SK-N-SH (cell line): ENCODE measurements at regions not wholly inside any gene's neighbourhood (a gene's known extent, or its start where the extent isn't known, plus 50 kb on each side); places are given as distances from the start of the nearest gene placed in this dataset.

Source experiments
- CTCF ChIA-PET: fragments of 300-600, 350-600 bp; formaldehyde crosslinking; extraction: SDS; loops from one replicate; lab custom pipeline; 2021; lab: Yijun Ruan, JAX
- POLR2A ChIA-PET: fragments of 350-600 bp; sonication (Branson Sonifier 250); formaldehyde crosslinking; extraction: SDS; loops from one replicate; lab custom pipeline; 2020; ENCODE audit warnings: antibody characterized with exemption, inconsistent platforms; lab: Yijun Ruan, JAX
- DNase-seq: peaks from one replicate; pipeline ENCODE4 v3.0.0; 2012
- H2AFZ ChIP-seq: fragments of 200-600 bp; sonication (generic); 2 replicates; pipeline ENCODE4 v1.8.1; 2016; ENCODE audit warnings: antibody characterized with exemption, mild to moderate bottlenecking, low read depth
- H3F3A ChIP-seq: fragments of 200-600 bp; sonication (generic); replicated peaks from 2 replicates; pipeline ENCODE3; 2016; ENCODE audit warnings: antibody characterized with exemption, mild to moderate bottlenecking; ENCODE audit not compliant: insufficient read depth
- H3K27ac ChIP-seq, 2 experiments: fragments of 200-500 bp in 1 of 2; fragments of 200-600 bp in 1 of 2; sonication (Bioruptor generic) in 1 of 2; sonication (generic), shearing (Covaris generic) in 1 of 2; 2 replicates each; pipeline versions ENCODE4 v1.5.1 to v1.6.1; 2014 to 2016; ENCODE audit warnings: low read depth in 2 of 2, inconsistent platforms in 1 of 2, low read length in 1 of 2, mild to moderate bottlenecking in 1 of 2, mixed read lengths in 1 of 2
- H3K27me3 ChIP-seq: fragments of 200-600 bp; sonication (generic), shearing (Covaris generic); 2 replicates; pipeline ENCODE4 v1.6.1; 2016; ENCODE audit warnings: mixed run types; ENCODE audit not compliant: insufficient read depth
- H3K36me3 ChIP-seq, 2 experiments: fragments of 200-500 bp in 1 of 2; fragments of 200-600 bp in 1 of 2; sonication (Bioruptor generic) in 1 of 2; sonication (generic) in 1 of 2; replicated peaks in 1 of 2; 2 replicates each; pipeline versions ENCODE3 to v1.5.1; 2014 to 2016; ENCODE audit warnings: low read length in 1 of 2, mild to moderate bottlenecking in 1 of 2; ENCODE audit not compliant: insufficient read depth in 2 of 2, control insufficient read depth in 1 of 2
- H3K4me1 ChIP-seq, 2 experiments: fragments of 200-500 bp in 1 of 2; fragments of 200-600 bp in 1 of 2; sonication (Bioruptor generic) in 1 of 2; sonication (generic), shearing (Covaris generic) in 1 of 2; 2 replicates each; pipeline versions ENCODE4 v1.5.1 to v1.6.1; 2014 to 2016; ENCODE audit warnings: low read depth in 1 of 2, low read length in 1 of 2, mixed run types in 1 of 2; ENCODE audit not compliant: insufficient read depth in 2 of 2, control insufficient read depth in 1 of 2
- H3K4me2 ChIP-seq: fragments of 200-600 bp; sonication (generic), shearing (Covaris generic); 2 replicates; pipeline ENCODE4 v1.6.1; 2017; ENCODE audit warnings: mixed run types
- H3K4me3 ChIP-seq, 2 experiments: fragments of 200-500 bp in 1 of 2; fragments of 200-600 bp in 1 of 2; sonication (Bioruptor generic) in 1 of 2; sonication (generic), shearing (Covaris generic) in 1 of 2; 2 replicates each; pipeline versions ENCODE4 v1.5.1 to v1.8.1; 2014 to 2016; ENCODE audit warnings: low read depth in 2 of 2, inconsistent platforms in 1 of 2, low read length in 1 of 2, mild to moderate bottlenecking in 1 of 2, mixed read lengths in 1 of 2, moderate library complexity in 1 of 2
- H3K79me2 ChIP-seq: fragments of 200-600 bp; sonication (generic); 2 replicates; pipeline ENCODE4 v1.8.1; 2017; ENCODE audit warnings: mild to moderate bottlenecking; ENCODE audit not compliant: insufficient read depth
- H3K9ac ChIP-seq: fragments of 200-600 bp; sonication (generic); 2 replicates; pipeline ENCODE4 v1.6.1; 2017; ENCODE audit warnings: mixed run types
- H3K9me2 ChIP-seq: fragments of 200-600 bp; sonication (generic); 2 replicates; pipeline ENCODE4 v1.6.1; 2017; ENCODE audit warnings: mixed run types
- H3K9me3 ChIP-seq: fragments of 200-600 bp; sonication (generic); 2 replicates; pipeline ENCODE4 v1.6.1; 2017; ENCODE audit warnings: mixed run types, mild to moderate bottlenecking, moderate library complexity
- H4K20me1 ChIP-seq: fragments of 200-600 bp; sonication (generic); 2 replicates; pipeline ENCODE4 v1.6.1; 2017; ENCODE audit warnings: mild to moderate bottlenecking, mixed run types; ENCODE audit not compliant: insufficient read depth
- CTCF ChIP-seq: fragments of 200-600 bp; sonication (generic); IDR thresholded peaks from 2 replicates; pipeline ENCODE4 v1.6.1; 2017; ENCODE audit warnings: antibody characterized with exemption, mild to moderate bottlenecking, moderate library complexity
- ELF1 ChIP-seq: IDR thresholded peaks from 2 replicates; pipeline ENCODE4 v1.4.0; 2012
- EP300 ChIP-seq, 2 experiments: IDR thresholded peaks; 2 replicates each; pipeline versions ENCODE4 v1.4.0 to v1.6.1; 2012; ENCODE audit warnings: borderline replicate concordance in 1 of 2, low read depth in 1 of 2, low read length in 1 of 2
- FOXJ3 ChIP-seq: sonication (generic); formaldehyde crosslinking; IDR thresholded peaks from 2 replicates; pipeline ENCODE4 v1.5.1; 2020; ENCODE audit warnings: mild to moderate bottlenecking, missing genetic modification reagents
- FOXM1 ChIP-seq: IDR thresholded peaks from 2 replicates; pipeline ENCODE4 v1.4.0; 2012; ENCODE audit warnings: low read depth, mild to moderate bottlenecking
- GABPA ChIP-seq: IDR thresholded peaks from 2 replicates; pipeline ENCODE4 v1.4.0; 2012; ENCODE audit warnings: low read depth, mild to moderate bottlenecking
- GATA2 ChIP-seq: sonication (generic); formaldehyde crosslinking; IDR thresholded peaks from 2 replicates; pipeline ENCODE4 v1.5.0; 2020; ENCODE audit warnings: mild to moderate bottlenecking, missing genetic modification reagents
- JUND ChIP-seq: IDR thresholded peaks from 2 replicates; pipeline ENCODE4 v1.4.0; 2012
- MEF2A ChIP-seq: IDR thresholded peaks from 2 replicates; pipeline ENCODE4 v1.4.0; 2012; ENCODE audit warnings: low read depth, borderline replicate concordance
- MXI1 ChIP-seq: IDR thresholded peaks from 2 replicates; pipeline ENCODE4 v1.6.1; 2012; ENCODE audit warnings: mild to moderate bottlenecking, low read depth, low read length, improper control_type of control experiment
- NFIC ChIP-seq: IDR thresholded peaks from 2 replicates; pipeline ENCODE4 v1.4.0; 2012; ENCODE audit warnings: borderline replicate concordance
- RAD21 ChIP-seq: IDR thresholded peaks from 2 replicates; pipeline ENCODE4 v1.6.1; 2012; ENCODE audit warnings: mild to moderate bottlenecking, low read length
- RCOR1 ChIP-seq: fragments of 150-350 bp; IDR thresholded peaks from 2 replicates; pipeline ENCODE4 v1.6.1; 2017; ENCODE audit warnings: antibody characterized with exemption, low read length
- SIN3A ChIP-seq: IDR thresholded peaks from 2 replicates; pipeline ENCODE4 v1.6.1; 2012; ENCODE audit warnings: low read depth, mild to moderate bottlenecking, low read length, moderate library complexity, borderline replicate concordance
- SMC3 ChIP-seq: IDR thresholded peaks from 2 replicates; pipeline ENCODE4 v1.6.1; 2012; ENCODE audit warnings: low read depth, low read length, improper control_type of control experiment
- USF1 ChIP-seq: IDR thresholded peaks from 2 replicates; pipeline ENCODE4 v1.4.0; 2012; ENCODE audit warnings: low read depth, borderline replicate concordance
- WGBS: methylation state at CpG from one replicate; pipeline ENCODE4 v1.1.6; 2017; ENCODE audit warnings: low lambda C conversion rate; 5-methylcytosine and 5-hydroxymethylcytosine counted together
- TF ChIP-seq, protein P1 (sequence below): IDR thresholded peaks from 2 replicates; pipeline ENCODE4 v1.4.0; 2012; ENCODE audit warnings: low read depth, borderline replicate concordance
- TF ChIP-seq, protein P2 (sequence below): IDR thresholded peaks from 2 replicates; pipeline ENCODE4 v1.6.1; 2012; ENCODE audit warnings: mild to moderate bottlenecking, low read depth, low read length, moderate library complexity
- TF ChIP-seq, protein P3 (sequence below): IDR thresholded peaks from 2 replicates; pipeline ENCODE4 v1.4.0; 2012; ENCODE audit warnings: low read depth
- TF ChIP-seq, protein P4 (sequence below): fragments of 150-350 bp; IDR thresholded peaks from 2 replicates; pipeline ENCODE4 v1.6.1; 2017; ENCODE audit warnings: antibody characterized with exemption, low read length, low read depth, borderline replicate concordance

- no peak for DNase-seq
- WGBS, result 74% methylated on average over 3 of the region's 3 CpGs
- no peaks in the 10 kb centered on the region for H3K36me3 ChIP-seq
- no peak overlapping the region for H2AFZ ChIP-seq
- POLR2A ChIA-PET, result interaction anchor here (0.5 kb wide), 1 partner anchor 157 kb away, joined by 3 read pairs; no protein-coding TSS in a partner anchor
- H3K27ac ChIP-seq, result no peak overlapping the region
- no peaks in the 10 kb centered on the region for H4K20me1 ChIP-seq
- H3K4me3 ChIP-seq, result no peak overlapping the region
- H3K4me1 ChIP-seq, result no peaks in the 10 kb centered on the region; a peak in 1 of 4 replicates
- no peaks in the 10 kb centered on the region for H3K9me2 ChIP-seq
- H3K4me2 ChIP-seq, result no peak overlapping the region
- H3K9me3 ChIP-seq, result no peaks in the 10 kb centered on the region
- H3K27me3 ChIP-seq, result no peaks in the 10 kb centered on the region
- CTCF ChIA-PET, result no interaction called here
- no peak overlapping the region for H3K9ac ChIP-seq
- TF ChIP-seq FOXM1 (no peak), GABPA (no peak), SMC3 (no peak), EP300 (IDR thresholded peaks at IDR 0.05; ENCODE audit: borderline replicate concordance in 1 of 2, low read depth in 1 of 2, low read length in 1 of 2) (no peak), SIN3A (no peak), CTCF (no peak), FOXJ3 (CRISPR knock-in tag) (no peak), ELF1 (no peak), RCOR1 (no peak), RAD21 (no peak), USF1 (no peak), NFIC (no peak), GATA2 (CRISPR knock-in tag) (no peak), MEF2A (no peak), MXI1 (no peak), JUND (no peak)
- TF ChIP-seq, protein P1, sequence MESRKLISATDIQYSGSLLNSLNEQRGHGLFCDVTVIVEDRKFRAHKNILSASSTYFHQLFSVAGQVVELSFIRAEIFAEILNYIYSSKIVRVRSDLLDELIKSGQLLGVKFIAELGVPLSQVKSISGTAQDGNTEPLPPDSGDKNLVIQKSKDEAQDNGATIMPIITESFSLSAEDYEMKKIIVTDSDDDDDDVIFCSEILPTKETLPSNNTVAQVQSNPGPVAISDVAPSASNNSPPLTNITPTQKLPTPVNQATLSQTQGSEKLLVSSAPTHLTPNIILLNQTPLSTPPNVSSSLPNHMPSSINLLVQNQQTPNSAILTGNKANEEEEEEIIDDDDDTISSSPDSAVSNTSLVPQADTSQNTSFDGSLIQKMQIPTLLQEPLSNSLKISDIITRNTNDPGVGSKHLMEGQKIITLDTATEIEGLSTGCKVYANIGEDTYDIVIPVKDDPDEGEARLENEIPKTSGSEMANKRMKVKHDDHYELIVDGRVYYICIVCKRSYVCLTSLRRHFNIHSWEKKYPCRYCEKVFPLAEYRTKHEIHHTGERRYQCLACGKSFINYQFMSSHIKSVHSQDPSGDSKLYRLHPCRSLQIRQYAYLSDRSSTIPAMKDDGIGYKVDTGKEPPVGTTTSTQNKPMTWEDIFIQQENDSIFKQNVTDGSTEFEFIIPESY, result no peak
- TF ChIP-seq, protein P2, sequence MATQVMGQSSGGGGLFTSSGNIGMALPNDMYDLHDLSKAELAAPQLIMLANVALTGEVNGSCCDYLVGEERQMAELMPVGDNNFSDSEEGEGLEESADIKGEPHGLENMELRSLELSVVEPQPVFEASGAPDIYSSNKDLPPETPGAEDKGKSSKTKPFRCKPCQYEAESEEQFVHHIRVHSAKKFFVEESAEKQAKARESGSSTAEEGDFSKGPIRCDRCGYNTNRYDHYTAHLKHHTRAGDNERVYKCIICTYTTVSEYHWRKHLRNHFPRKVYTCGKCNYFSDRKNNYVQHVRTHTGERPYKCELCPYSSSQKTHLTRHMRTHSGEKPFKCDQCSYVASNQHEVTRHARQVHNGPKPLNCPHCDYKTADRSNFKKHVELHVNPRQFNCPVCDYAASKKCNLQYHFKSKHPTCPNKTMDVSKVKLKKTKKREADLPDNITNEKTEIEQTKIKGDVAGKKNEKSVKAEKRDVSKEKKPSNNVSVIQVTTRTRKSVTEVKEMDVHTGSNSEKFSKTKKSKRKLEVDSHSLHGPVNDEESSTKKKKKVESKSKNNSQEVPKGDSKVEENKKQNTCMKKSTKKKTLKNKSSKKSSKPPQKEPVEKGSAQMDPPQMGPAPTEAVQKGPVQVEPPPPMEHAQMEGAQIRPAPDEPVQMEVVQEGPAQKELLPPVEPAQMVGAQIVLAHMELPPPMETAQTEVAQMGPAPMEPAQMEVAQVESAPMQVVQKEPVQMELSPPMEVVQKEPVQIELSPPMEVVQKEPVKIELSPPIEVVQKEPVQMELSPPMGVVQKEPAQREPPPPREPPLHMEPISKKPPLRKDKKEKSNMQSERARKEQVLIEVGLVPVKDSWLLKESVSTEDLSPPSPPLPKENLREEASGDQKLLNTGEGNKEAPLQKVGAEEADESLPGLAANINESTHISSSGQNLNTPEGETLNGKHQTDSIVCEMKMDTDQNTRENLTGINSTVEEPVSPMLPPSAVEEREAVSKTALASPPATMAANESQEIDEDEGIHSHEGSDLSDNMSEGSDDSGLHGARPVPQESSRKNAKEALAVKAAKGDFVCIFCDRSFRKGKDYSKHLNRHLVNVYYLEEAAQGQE, result no peak
- TF ChIP-seq, protein P3, sequence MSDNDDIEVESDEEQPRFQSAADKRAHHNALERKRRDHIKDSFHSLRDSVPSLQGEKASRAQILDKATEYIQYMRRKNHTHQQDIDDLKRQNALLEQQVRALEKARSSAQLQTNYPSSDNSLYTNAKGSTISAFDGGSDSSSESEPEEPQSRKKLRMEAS, result no peak
- TF ChIP-seq, protein P4, sequence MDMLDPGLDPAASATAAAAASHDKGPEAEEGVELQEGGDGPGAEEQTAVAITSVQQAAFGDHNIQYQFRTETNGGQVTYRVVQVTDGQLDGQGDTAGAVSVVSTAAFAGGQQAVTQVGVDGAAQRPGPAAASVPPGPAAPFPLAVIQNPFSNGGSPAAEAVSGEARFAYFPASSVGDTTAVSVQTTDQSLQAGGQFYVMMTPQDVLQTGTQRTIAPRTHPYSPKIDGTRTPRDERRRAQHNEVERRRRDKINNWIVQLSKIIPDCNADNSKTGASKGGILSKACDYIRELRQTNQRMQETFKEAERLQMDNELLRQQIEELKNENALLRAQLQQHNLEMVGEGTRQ, result no peak
- H3K79me2 ChIP-seq, result no peaks in the 10 kb centered on the region
- H3F3A ChIP-seq, result no peaks in the 10 kb centered on the region
Measured at GRCh38 chr1:189036628-189037027, 1441.0 kb downstream of the BRINP3 start.
